Hepatocyte (in vitro differentiated cells): ENCODE measurements at regions not wholly inside any gene's neighbourhood (a gene's known extent, or its start where the extent isn't known, plus 50 kb on each side); places are given as distances from the start of the nearest gene placed in this dataset.

Source experiments
- CTCF ChIP-seq: fragments of 200-600 bp; sonication (generic); IDR thresholded peaks from 2 replicates; pipeline ENCODE4 v1.5.1; 2016; ENCODE audit warnings: antibody characterized with exemption, mild to moderate bottlenecking; ENCODE audit not compliant: poor library complexity
- EZH2phosphoT487 ChIP-seq: fragments of 200-600 bp; sonication (generic); IDR thresholded peaks from one replicate; pipeline ENCODE4 v1.6.1; 2018; ENCODE audit warnings: antibody characterized with exemption, mild to moderate bottlenecking, low read depth, moderate library complexity; ENCODE audit not compliant: unreplicated experiment, severe bottlenecking

GRCh38 chr10:123560301-123561140 is 105.6 kb upstream of the GPR26 start:
- TF ChIP-seq CTCF = no peak
- TF ChIP-seq EZH2phosphoT487 = no peak
